ENCODE measurements at regions not wholly inside any gene's neighbourhood (a gene's known extent, or its start where the extent isn't known, plus 50 kb on each side); places are given as distances from the start of the nearest gene placed in this dataset.
"Not testable (repeated sequence)": the region's sequence is repeated elsewhere in the genome, so short reads cannot be mapped to it uniquely, and the experiment has no call there.

- H3K27me3 ChIP-seq (ENCODE audit: control insufficient read depth in 3 of 3, insufficient read depth in 3 of 3, low read length in 2 of 3): no peaks in the 10 kb centered on the region
- H3K36me3 ChIP-seq (ENCODE audit: control insufficient read depth in 4 of 4, insufficient read depth in 4 of 4, low read length in 4 of 4): no peaks in the 10 kb centered on the region
- H3K9me3 ChIP-seq (ENCODE audit: control insufficient read depth in 4 of 4, insufficient read depth in 3 of 4, low read length in 3 of 4): no peaks in the 10 kb centered on the region
- no peak overlapping the region for H3K4me3 ChIP-seq
- TF ChIP-seq CTCF (IDR thresholded peaks at IDR 0.05; ENCODE audit: control extremely low read depth, extremely low read depth): no peak
- H3K4me1 ChIP-seq (ENCODE audit: control insufficient read depth in 5 of 5, insufficient read depth in 5 of 5, low read length in 5 of 5): peaks cover 4 to 27% (median 5%) of the 10 kb centered on the region in 5 donors
- DNase-seq: peak; percentile 81 to 98 (median 96)
- peak; percentile 47 for ATAC-seq (ENCODE audit: insufficient read depth, low FRiP score)
- H3K27ac ChIP-seq (ENCODE audit: low read depth in 1 of 2, low read length in 1 of 2): no peak overlapping the region
- peak overlapping the region in 1 of 2 donors; percentile 39 for H3K9ac ChIP-seq (ENCODE audit: insufficient read depth in 1 of 2, low read length in 2 of 2)
- WGBS, 2 donors: 31 to 49% methylated on average over 5 of the region's 5 CpGs
Observed at GRCh38 chr14:71355324-71356201, 448.3 kb downstream of the PCNX1 start.

GRCh38 chr14:71358209-71358931 lies 451.1 kb downstream of the PCNX1 start:
- peaks cover 5 to 35% (median 12%) of the 10 kb centered on the region in 5 donors for H3K4me1 ChIP-seq (ENCODE audit: control insufficient read depth in 5 of 5, insufficient read depth in 5 of 5, low read length in 5 of 5)
- H3K36me3 ChIP-seq (ENCODE audit: control insufficient read depth in 4 of 4, insufficient read depth in 4 of 4, low read length in 4 of 4): no peaks in the 10 kb centered on the region
- 74 to 76% methylated on average over 6 of the region's 6 CpGs for WGBS, 2 donors
- H3K27ac ChIP-seq (ENCODE audit: low read depth in 1 of 2, low read length in 1 of 2): no peak overlapping the region
- no peak overlapping the region for H3K4me3 ChIP-seq
- peak in 1 of 3 donors; percentile 38 for DNase-seq
- no peak overlapping the region for H3K9ac ChIP-seq (ENCODE audit: insufficient read depth in 1 of 2, low read length in 2 of 2)
- no peak for ATAC-seq (ENCODE audit: insufficient read depth, low FRiP score)
- H3K9me3 ChIP-seq (ENCODE audit: control insufficient read depth in 4 of 4, insufficient read depth in 3 of 4, low read length in 3 of 4): no peaks in the 10 kb centered on the region
- no peaks in the 10 kb centered on the region for H3K27me3 ChIP-seq (ENCODE audit: control insufficient read depth in 3 of 3, insufficient read depth in 3 of 3, low read length in 2 of 3)
- no peak for TF ChIP-seq CTCF (IDR thresholded peaks at IDR 0.05; ENCODE audit: control extremely low read depth, extremely low read depth)

GRCh38 chr14:71358932-71359421 lies 451.7 kb downstream of the PCNX1 start:
- not testable (repeated sequence) for H3K27ac ChIP-seq (ENCODE audit: low read depth in 1 of 2, low read length in 1 of 2); H3K36me3 ChIP-seq (ENCODE audit: control insufficient read depth in 4 of 4, insufficient read depth in 4 of 4, low read length in 4 of 4); H3K27me3 ChIP-seq (ENCODE audit: control insufficient read depth in 3 of 3, insufficient read depth in 3 of 3, low read length in 2 of 3); H3K4me3 ChIP-seq; H3K9me3 ChIP-seq (ENCODE audit: control insufficient read depth in 4 of 4, insufficient read depth in 3 of 4, low read length in 3 of 4); H3K9ac ChIP-seq (ENCODE audit: insufficient read depth in 1 of 2, low read length in 2 of 2); ATAC-seq (ENCODE audit: insufficient read depth, low FRiP score); DNase-seq
- peaks cover 5 to 41% (median 18%) of the 10 kb centered on the region in 5 donors for H3K4me1 ChIP-seq (ENCODE audit: control insufficient read depth in 5 of 5, insufficient read depth in 5 of 5, low read length in 5 of 5)
- 98 to 99% methylated on average over 4 of the region's 4 CpGs for WGBS, 2 donors

GRCh38 chr14:71359823-71360222 lies 452.6 kb downstream of the PCNX1 start:
- H3K9me3 ChIP-seq (ENCODE audit: control insufficient read depth in 4 of 4, insufficient read depth in 3 of 4, low read length in 3 of 4): no peaks in the 10 kb centered on the region
- H3K9ac ChIP-seq (ENCODE audit: insufficient read depth in 1 of 2, low read length in 2 of 2): no peak overlapping the region
- no peaks in the 10 kb centered on the region for H3K36me3 ChIP-seq (ENCODE audit: control insufficient read depth in 4 of 4, insufficient read depth in 4 of 4, low read length in 4 of 4)
- H3K4me1 ChIP-seq (ENCODE audit: control insufficient read depth in 5 of 5, insufficient read depth in 5 of 5, low read length in 5 of 5): peaks cover 5 to 41% (median 22%) of the 10 kb centered on the region in 5 donors
- H3K4me3 ChIP-seq: no peak overlapping the region
- WGBS, 2 donors: 95 to 97% methylated on average over 3 of the region's 3 CpGs
- no peaks in the 10 kb centered on the region for H3K27me3 ChIP-seq (ENCODE audit: control insufficient read depth in 3 of 3, insufficient read depth in 3 of 3, low read length in 2 of 3)
- DNase-seq (no peak), ATAC-seq (ENCODE audit: insufficient read depth, low FRiP score) (no peak)
- no peak for TF ChIP-seq CTCF (IDR thresholded peaks at IDR 0.05; ENCODE audit: control extremely low read depth, extremely low read depth)
- no peak overlapping the region for H3K27ac ChIP-seq (ENCODE audit: low read depth in 1 of 2, low read length in 1 of 2)

Measured in lung (tissue), 11 donors.